ENCODE measurements at regions not wholly inside any gene's neighbourhood (a gene's known extent, or its start where the extent isn't known, plus 50 kb on each side); places are given as distances from the start of the nearest gene placed in this dataset.

DNA sequence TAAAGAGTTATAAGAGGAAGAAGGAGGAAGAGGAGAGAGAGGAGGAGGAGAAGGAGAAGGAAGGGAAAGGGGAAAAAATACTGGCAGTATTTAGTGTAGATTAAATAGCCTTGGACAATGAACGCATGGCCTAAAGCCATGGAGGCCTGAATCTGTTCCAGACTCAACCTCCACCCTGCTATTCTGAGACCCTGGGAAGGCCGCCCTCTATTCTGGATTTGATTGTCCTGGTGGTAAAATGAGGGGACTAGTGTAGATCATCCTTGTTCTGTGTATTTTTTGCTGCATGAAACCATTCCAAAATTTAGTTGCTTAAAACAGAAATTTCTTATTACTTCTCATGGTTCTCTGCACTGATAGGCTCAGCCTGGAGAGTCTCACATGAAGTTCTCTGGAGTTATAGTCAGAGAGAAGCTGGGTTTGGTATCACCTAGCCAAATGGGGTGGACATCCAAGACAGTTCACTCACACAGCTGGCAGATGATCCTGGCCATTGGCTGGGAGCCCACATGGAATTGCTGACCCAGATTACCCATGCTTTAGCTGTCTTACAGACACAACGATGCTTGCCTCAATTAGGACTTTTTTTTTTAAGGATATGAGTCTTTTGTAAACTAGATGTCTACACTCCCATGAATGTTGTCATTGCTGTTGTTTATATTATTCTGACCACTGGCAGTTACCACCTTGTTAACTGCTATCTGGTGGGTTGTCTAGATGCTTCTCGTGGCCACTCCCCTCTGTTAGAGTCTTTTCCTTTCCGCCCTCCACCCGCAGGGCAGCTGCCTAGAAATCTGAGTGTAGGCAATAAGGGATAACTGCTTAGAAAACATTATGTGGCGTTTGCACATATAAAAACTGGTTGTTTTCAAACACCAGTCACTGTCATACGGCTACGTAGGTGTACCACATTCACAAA is 149.9 kb downstream of the SST start:
- TF ChIP-seq POLR2A (IDR thresholded peaks at IDR 0.05), result no peak
- TF ChIP-seq, protein P1, sequence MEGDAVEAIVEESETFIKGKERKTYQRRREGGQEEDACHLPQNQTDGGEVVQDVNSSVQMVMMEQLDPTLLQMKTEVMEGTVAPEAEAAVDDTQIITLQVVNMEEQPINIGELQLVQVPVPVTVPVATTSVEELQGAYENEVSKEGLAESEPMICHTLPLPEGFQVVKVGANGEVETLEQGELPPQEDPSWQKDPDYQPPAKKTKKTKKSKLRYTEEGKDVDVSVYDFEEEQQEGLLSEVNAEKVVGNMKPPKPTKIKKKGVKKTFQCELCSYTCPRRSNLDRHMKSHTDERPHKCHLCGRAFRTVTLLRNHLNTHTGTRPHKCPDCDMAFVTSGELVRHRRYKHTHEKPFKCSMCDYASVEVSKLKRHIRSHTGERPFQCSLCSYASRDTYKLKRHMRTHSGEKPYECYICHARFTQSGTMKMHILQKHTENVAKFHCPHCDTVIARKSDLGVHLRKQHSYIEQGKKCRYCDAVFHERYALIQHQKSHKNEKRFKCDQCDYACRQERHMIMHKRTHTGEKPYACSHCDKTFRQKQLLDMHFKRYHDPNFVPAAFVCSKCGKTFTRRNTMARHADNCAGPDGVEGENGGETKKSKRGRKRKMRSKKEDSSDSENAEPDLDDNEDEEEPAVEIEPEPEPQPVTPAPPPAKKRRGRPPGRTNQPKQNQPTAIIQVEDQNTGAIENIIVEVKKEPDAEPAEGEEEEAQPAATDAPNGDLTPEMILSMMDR (IDR thresholded peaks at IDR 0.05), result no peak

Measured in prostate gland (tissue), 2 donors.